ENCODE measurements at regions not wholly inside any gene's neighbourhood (a gene's known extent, or its start where the extent isn't known, plus 50 kb on each side); places are given as distances from the start of the nearest gene placed in this dataset.

DNA sequence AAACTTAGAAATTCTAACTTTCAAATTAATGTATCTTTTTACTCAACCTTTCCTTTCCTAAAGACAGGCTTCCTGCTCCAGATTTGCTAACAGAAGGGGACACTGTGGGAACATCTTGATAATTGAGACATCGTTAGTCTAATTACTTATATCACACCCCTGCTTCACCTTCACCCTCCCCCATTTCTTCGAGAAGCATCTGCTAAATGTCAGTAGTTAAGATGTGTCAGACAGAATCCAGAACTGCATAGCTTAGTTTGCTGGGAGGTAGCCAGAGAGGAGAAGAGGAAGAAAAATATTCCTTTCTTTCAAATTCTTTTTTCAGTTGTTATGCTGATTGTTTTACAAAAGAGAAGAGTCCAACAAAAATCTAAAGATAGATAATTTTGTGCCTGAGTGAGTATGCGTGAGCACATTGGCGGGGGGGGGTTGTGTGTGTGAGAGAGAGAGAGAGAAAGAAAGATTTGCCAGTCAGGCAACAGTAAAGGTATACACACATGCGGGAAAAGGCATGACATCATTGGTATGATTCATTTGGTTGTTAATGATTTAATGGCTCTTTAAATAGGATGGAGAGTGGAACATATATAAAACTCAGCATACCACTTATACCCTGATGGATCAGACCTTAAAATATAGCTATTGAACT lies 192.4 kb downstream of the PTN start:
- WGBS (ENCODE audit: insufficient coverage): 88% methylated on average over 1 of the region's 5 CpGs
- TF ChIP-seq, protein P1, sequence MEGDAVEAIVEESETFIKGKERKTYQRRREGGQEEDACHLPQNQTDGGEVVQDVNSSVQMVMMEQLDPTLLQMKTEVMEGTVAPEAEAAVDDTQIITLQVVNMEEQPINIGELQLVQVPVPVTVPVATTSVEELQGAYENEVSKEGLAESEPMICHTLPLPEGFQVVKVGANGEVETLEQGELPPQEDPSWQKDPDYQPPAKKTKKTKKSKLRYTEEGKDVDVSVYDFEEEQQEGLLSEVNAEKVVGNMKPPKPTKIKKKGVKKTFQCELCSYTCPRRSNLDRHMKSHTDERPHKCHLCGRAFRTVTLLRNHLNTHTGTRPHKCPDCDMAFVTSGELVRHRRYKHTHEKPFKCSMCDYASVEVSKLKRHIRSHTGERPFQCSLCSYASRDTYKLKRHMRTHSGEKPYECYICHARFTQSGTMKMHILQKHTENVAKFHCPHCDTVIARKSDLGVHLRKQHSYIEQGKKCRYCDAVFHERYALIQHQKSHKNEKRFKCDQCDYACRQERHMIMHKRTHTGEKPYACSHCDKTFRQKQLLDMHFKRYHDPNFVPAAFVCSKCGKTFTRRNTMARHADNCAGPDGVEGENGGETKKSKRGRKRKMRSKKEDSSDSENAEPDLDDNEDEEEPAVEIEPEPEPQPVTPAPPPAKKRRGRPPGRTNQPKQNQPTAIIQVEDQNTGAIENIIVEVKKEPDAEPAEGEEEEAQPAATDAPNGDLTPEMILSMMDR (IDR thresholded peaks at IDR 0.05): no peak
- TF ChIP-seq EZH2 (IDR thresholded peaks at IDR 0.05; ENCODE audit: borderline replicate concordance, insufficient read depth, low read depth, low read length, poor library complexity, severe bottlenecking): no peak
- no peak overlapping the region for H3K27ac ChIP-seq (ENCODE audit: low read length in 2 of 2)
- H3K4me3 ChIP-seq (ENCODE audit: control extremely low read depth in 1 of 5, extremely low read depth in 1 of 5, insufficient read depth in 1 of 5, low read depth in 2 of 5, low read length in 4 of 5): no peak overlapping the region
- H3K4me2 ChIP-seq (replicated peaks; ENCODE audit: low read depth, low read length, poor library complexity, severe bottlenecking): no peak overlapping the region
- no peaks in the 10 kb centered on the region for H3K4me1 ChIP-seq (ENCODE audit: control insufficient read depth in 2 of 2, insufficient read depth in 2 of 2, low read length in 2 of 2)
- no peaks in the 10 kb centered on the region for H3K36me3 ChIP-seq (replicated peaks in 1 of 2; ENCODE audit: control extremely low read depth in 1 of 2, control insufficient read depth in 1 of 2, extremely low read depth in 1 of 2, insufficient read depth in 2 of 2, low read length in 1 of 2)
- ATAC-seq (ENCODE audit: low read depth) (no peak), DNase-seq (no peak)
- ChIA-PET POLR2A (no interaction called here), CTCF (no interaction called here)
- intact Hi-C loops (cut with micrococcal nuclease): no loop called here
- peaks cover 4% of the 10 kb centered on the region for H3K9me3 Mint-ChIP-seq (ENCODE audit: insufficient read depth)
- H4K20me1 ChIP-seq (ENCODE audit: control insufficient read depth, insufficient read depth, low read length, poor library complexity, severe bottlenecking): no peaks in the 10 kb centered on the region
- no peak overlapping the region for H3K4me3 Mint-ChIP-seq
- H3K27me3 Mint-ChIP-seq: no peaks in the 10 kb centered on the region
- H3K27ac Mint-ChIP-seq: no peak overlapping the region
- no peak overlapping the region for H3K9ac ChIP-seq (ENCODE audit: low read length)
- H3K79me2 ChIP-seq (ENCODE audit: control insufficient read depth, insufficient read depth, low read length): no peaks in the 10 kb centered on the region
- no peaks in the 10 kb centered on the region for H3K27me3 ChIP-seq (replicated peaks in 1 of 4; ENCODE audit: control extremely low read depth in 1 of 4, control insufficient read depth in 3 of 4, insufficient read depth in 4 of 4, low read length in 3 of 4)
- H3K4me1 Mint-ChIP-seq: no peaks in the 10 kb centered on the region
- H3K9me3 ChIP-seq (ENCODE audit: control extremely low read depth in 1 of 3, control insufficient read depth in 2 of 3, insufficient read depth in 1 of 3, low read length in 2 of 3): no peaks in the 10 kb centered on the region
- no peak overlapping the region for H2AFZ ChIP-seq (ENCODE audit: insufficient read depth, low read depth, low read length, poor library complexity, severe bottlenecking)

DNA sequence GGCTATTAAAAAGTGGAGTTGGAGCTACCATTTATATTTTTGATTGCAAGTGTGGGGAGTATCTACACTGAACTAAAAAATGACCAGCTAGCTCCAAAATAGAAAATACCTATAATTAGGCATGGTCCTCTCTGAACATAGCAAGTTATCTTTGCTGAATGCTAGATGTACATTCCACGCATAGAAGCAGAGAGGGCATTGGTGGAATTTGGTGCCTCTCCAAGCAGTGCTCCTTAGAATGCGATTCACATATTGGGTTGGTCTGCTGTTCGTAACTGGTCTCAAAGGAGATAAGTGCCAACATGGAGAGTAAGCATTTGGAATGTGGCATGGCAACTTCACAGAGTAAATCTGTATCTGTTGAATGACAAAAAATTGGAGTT lies 196.2 kb downstream of the PTN start:
- H3K9me3 ChIP-seq (ENCODE audit: control extremely low read depth in 1 of 3, control insufficient read depth in 2 of 3, insufficient read depth in 1 of 3, low read length in 2 of 3): no peaks in the 10 kb centered on the region
- H2AFZ ChIP-seq (ENCODE audit: insufficient read depth, low read depth, low read length, poor library complexity, severe bottlenecking): no peak overlapping the region
- Mint-ChIP-seq H3K27me3 (no peaks in the 10 kb centered on the region), H3K4me1 (no peaks in the 10 kb centered on the region), H3K9me3 (ENCODE audit: insufficient read depth) (peaks cover 4% of the 10 kb centered on the region), H3K4me3 (no peak overlapping the region), H3K27ac (no peak overlapping the region)
- intact Hi-C loops (cut with micrococcal nuclease): no loop called here
- TF ChIP-seq, protein P1 (IDR thresholded peaks at IDR 0.05): no peak
- no peak for TF ChIP-seq EZH2 (IDR thresholded peaks at IDR 0.05; ENCODE audit: borderline replicate concordance, insufficient read depth, low read depth, low read length, poor library complexity, severe bottlenecking)
- ChIA-PET POLR2A (no interaction called here), CTCF (no interaction called here)
- H3K4me3 ChIP-seq (ENCODE audit: control extremely low read depth in 1 of 5, extremely low read depth in 1 of 5, insufficient read depth in 1 of 5, low read depth in 2 of 5, low read length in 4 of 5): no peak overlapping the region
- H3K4me1 ChIP-seq (ENCODE audit: control insufficient read depth in 2 of 2, insufficient read depth in 2 of 2, low read length in 2 of 2): no peaks in the 10 kb centered on the region
- no peak overlapping the region for H3K27ac ChIP-seq (ENCODE audit: low read length in 2 of 2)
- no peak overlapping the region for H3K9ac ChIP-seq (ENCODE audit: low read length)
- DNase-seq (no peak), ATAC-seq (ENCODE audit: low read depth) (no peak)
- H3K79me2 ChIP-seq (ENCODE audit: control insufficient read depth, insufficient read depth, low read length): no peaks in the 10 kb centered on the region
- no peak overlapping the region for H3K4me2 ChIP-seq (replicated peaks; ENCODE audit: low read depth, low read length, poor library complexity, severe bottlenecking)
- H3K36me3 ChIP-seq (replicated peaks in 1 of 2; ENCODE audit: control extremely low read depth in 1 of 2, control insufficient read depth in 1 of 2, extremely low read depth in 1 of 2, insufficient read depth in 2 of 2, low read length in 1 of 2): no peaks in the 10 kb centered on the region
- no peaks in the 10 kb centered on the region for H3K27me3 ChIP-seq (replicated peaks in 1 of 4; ENCODE audit: control extremely low read depth in 1 of 4, control insufficient read depth in 3 of 4, insufficient read depth in 4 of 4, low read length in 3 of 4)
- no peaks in the 10 kb centered on the region for H4K20me1 ChIP-seq (ENCODE audit: control insufficient read depth, insufficient read depth, low read length, poor library complexity, severe bottlenecking)
- 50% methylated on average over 2 of the region's 3 CpGs for WGBS (ENCODE audit: insufficient coverage)

Measured in B cell (primary cell).